NCI-H1092 treated with DMSO at 0.1 percent for 48 hours (cell line): ENCODE measurements at regions not wholly inside any gene's neighbourhood (a gene's known extent, or its start where the extent isn't known, plus 50 kb on each side); places are given as distances from the start of the nearest gene placed in this dataset.

ENCODE experiments used
- DNase-seq: peaks from one replicate; lab custom pipeline; 2025; lab: John Stamatoyannopoulos, UW

DNA sequence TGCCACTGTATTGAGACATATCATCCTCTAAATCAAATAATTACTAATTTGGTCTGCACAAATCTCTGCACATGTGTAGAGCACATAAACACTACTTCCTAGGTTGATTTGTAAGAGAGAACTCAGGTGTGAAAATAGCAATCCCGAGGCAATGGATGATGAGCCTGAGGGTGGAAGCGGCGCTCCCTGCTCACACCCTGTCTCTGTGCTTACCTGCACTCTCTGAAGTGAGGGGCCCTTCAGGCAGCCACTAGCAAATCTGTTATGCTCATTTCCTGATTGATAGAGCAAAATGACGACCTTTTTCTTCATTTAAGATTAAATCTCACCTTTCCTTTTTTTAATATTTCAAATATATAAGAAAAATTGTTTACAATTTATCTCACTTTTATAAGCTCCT, 1995.7 kb upstream of the AGA start:
- no peak for DNase-seq

DNA sequence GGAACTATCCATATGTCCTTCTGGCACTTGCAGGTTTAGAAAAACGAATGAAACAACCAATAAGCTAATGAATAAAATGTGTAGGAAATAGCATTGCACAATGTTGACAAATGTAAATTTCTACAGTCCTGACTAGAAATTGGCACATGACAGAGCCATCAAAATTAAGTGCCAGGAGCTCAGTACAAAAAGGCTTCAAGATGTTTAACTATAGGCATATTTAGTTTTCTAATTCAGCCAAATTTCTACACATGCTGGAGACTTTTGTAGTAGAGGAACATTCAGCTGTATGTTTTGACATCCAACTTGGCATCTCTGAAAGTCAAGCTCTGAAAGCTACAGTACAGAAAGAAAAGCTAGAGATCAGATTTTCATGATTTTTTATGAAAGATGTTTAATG, 1999.4 kb upstream of the AGA start:
- no peak for DNase-seq

DNA sequence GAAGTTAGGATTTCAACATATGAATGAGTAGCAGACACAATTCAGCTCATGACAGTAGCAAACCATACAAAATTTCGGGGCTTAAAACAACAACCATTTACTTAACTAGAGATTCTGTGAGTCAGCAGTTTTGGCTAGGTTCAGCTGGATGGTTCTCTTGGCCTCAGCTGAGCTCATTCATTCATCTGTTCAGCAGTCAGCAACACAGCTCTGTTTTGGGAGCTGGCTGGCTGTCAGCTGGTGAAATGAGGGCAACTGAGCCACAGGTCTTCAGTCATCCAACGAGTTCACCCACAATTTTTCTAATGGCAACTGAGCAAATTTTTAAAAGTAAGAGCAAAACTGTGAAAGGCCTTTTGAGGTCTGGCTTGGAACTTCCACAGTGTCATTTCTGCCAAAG, 2005.1 kb upstream of the AGA start:
- no peak for DNase-seq

DNA sequence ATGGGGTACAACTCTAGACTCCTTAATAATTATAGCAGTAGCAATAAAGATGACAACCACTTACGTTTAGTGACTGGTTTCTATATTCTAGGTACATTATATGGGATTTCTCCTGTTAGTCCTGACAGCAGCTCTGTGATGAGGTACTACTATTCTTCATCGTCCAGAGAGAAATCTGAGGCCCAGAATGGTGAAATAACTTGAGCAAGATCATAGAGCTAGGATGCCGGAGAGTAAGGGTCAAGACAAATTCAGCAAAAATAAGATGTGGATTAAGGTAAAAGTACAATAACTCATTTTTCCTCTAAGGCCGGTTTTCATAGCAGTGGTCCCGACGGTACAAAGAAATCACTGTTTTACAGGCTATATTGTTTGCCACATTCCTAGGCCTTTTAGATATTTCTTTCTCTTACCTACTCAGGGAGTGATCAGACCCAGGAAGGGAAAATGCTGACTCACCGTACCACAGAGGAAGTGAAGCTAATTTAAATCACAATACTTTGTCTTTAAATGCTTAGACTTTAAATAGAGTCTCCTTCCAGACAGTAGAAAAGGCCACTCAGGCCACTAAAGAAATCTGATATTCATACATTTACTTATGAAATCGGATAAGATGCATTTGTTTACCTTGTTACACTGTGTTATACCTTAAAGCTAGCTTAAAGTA, 2023.0 kb upstream of the AGA start:
- no peak for DNase-seq

DNA sequence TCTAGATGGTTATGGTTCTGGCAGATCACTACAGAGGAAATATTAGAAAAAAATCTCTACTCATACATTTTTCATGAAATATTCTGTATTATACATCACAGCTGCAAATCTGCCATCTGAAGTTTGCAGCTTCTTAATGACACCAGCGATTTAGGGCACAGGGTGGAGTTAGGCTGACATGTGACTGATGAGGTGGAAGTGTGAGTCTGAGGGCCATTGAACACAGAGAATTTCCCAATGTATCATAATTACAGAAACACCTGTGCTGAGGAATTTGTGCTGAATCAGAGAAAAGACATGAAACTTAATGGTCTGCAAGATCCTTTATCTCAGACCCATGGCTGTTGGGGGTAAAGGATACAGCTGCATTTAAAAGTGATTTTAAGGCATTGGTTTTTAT, 2025.6 kb upstream of the AGA start:
- DNase-seq = no peak

DNA sequence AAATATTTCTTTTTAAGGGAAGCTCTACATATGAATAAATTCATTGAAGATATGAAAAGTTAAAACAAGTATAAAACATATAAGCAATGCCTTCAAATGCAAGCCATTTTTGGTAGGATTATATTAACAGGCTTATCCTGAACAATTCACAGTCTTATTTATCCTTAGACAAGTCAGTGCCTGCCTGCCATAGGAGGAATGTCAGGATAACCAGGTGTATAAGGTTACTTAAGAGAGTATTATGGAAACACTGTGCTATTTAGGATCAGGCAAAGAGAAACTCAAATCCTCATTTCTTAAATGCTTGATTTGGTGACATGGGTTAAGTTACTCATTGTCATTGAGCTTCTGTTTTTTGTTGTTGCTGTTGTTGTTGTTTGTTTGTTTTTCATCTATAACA, 2029.9 kb upstream of the AGA start:
- no peak for DNase-seq

DNA sequence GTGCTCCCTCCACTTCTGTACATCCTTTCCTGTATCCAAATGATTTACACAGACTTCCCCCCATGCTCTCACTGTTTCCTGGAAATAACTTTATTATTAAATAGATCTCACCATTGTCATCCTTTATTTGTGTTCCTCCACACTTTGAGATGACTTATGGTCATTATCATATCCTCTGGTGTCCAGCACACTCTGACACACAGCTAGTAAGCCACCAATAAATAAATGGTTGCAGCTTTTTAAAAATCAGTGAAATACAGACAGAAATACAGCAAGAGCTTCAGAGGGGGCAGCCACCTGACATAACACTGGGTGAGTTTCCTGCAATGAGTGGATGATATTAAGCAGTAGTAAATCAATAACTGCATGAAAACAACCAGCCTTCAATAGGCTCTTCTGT, 2036.4 kb upstream of the AGA start:
- no peak for DNase-seq

DNA sequence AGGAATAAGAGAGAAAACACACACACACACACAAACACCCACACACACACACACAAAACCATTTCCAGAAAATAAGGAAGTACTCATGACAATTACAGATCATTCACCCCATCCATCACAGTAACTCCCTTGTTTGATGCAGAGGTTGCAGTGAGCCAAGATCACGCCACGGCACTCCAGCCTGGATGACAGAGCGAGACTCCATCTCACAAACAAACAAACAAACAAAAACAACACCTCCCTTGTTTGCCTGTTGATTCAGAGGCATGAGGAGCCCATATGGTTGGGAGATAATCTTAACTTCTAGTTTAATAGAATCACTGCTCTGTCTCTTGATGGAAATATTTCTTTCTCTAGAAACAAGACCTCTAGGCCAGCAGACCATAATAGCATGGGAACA, 2043.5 kb upstream of the AGA start:
- DNase-seq = no peak

DNA sequence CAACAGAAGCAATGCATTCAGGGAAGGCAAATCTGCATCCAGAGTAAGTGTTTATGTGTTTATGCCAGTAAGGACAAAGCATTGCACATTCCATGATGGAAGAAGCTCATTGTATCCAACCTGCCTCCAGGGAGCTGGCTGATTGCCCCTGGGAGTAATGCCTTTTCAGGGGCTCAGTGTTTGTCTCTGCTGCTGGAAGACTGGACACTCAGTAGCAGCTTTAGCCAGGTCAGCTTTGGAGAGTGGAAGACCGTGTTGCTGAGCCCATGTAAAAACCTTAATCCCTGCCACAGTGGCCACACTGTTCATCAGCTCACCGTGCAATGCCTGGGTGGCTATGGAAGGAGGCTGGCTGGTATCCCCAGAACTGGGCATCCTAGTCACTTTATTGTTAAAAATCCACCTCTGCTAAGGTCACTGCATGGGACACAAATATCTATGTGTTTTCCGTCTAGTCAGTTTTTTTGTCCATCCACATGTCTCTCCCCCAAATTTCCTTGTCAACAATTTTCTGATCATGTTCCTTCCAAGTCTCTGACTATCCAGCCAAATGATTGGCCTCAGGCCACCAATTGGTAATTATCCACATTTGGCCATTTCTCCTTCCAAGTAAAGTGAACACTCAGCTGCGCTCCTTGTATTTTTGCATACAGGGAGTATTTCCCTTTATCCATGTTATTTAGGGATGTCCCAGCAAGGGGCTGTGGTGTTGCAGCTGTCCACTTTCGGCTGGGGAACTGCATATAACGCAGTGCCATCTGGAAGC, 2044.5 kb upstream of the AGA start:
- no peak for DNase-seq

DNA sequence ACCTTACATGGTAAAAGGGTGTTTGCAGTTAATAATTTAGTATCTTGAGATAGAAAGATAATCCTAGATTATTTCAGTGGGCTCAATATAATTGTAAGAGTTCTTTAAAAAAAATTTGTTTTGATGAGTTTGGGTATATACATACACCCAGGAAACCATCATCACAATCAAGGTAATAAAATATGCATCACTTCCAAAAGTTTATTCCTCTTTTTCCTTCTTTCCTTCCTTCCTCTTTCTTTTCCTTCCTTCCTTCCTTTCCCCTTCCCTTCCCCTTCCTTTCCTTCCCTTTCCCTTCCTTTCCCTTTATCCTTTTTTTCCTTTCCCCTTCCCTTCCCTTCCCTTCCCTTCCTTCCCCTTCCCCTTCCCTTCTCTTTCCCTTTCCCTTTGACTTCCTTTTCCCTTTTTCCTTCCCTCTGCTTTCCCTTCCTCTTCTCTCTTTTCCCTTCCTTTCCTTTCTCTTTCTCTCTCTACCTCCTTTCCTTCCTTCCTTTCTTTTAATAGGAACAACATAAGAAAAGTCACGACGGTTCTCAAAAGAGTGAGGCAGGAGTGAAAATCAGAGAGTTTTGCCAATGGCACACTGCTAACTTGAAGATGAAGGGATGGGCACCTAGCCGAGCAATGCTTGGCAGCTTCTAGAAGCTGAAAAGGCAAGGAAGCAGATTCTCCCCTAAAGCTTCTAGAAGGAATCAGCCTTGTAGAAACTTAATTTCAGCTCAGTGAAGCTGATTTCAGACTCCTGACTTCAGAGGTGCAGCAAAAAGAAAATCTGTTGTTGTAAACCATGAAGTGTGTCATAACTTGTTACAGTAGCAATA, 2050.2 kb upstream of the AGA start:
- DNase-seq = no peak

DNA sequence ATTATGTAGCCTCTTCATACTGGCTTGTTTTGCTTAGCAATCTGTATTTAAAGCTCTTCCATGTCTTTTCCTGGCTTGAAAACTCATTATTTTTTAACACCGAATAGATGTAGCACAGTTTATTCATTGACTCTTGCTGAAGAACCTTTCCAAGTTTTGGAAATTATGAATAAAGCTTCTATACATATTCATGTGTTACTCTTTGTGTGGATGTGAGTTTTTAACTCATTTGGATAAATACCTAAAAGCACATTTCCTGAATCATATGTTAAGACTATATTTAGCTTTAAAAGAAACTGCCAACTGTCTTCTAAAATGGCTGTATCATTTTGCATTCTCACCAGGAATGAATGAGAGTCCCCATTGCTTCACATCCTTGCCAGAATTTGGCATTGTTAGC, 2061.7 kb upstream of the AGA start:
- DNase-seq = no peak

DNA sequence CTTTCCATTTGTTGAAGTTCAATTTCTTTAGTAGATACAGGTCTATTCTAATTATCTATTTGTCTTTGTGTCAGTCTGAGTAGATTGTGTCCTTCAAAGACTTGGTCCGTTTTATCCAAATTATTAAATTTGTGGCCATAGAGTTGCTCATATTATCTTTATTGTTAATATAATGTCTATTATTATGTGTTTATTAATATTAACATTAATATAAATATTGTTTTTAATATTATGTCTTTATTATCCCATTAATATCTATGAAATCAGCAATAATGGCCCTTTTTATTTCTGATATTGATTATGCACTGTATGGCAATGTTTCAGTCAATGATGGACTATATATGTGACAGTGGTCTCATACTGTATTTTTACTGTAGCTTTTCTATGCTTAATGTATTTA, 2067.3 kb upstream of the AGA start:
- no peak for DNase-seq

DNA sequence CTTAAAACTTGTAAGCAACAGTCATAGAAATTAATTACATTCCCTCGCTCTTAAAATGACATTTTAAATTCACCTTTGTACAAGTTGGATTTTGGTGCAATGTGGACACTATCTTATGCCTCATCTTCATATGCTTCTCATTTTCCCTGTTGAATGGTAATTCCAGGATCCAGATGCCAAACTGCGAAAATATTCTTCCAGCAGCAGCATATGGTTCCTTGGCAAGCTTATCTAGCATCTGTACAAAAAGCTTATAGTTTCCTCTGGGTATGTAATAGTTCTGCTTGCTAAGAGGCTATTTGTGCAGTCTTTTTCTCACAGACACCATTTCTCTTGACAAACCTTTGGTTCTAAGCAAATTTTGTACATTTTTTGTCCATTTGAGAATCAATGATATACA, 2079.7 kb upstream of the AGA start:
- no peak for DNase-seq

DNA sequence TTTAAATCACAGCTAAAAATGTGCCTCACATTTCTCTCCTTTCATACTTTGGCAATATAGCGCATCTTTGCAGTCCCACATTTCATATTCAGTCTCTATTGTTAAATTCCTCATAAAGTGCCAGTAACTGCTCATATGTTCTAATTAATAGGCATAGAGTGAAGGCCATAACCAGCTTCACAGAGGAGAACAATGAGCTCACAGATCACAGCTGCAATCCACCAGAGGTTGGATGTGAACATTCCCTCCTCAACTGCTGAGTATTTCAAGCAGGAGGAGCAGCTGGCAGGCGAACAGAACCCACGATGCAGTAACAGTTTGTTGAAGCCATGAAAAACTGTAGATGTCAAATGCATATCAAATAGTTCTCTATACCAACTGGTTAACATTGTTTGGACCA, 2088.7 kb upstream of the AGA start:
- DNase-seq = no peak

DNA sequence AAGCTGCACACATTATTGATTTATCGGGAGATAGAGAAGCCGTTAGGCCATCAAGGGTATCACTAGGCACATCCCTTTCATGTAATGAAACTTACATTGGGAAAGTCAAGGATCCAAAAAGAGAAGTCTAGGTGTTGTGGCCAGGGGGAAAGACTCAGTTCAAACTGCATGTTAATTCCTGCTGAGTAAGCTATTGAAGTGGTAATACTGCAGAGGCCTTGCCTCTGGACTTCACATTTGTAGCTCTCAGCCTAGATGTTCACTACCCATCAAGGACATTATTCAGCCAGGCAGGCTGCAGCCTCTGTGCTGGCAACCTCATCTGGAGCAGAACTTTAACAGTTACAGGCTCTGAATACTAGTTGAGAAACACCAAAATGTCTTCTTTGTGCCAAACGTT, 2094.5 kb upstream of the AGA start:
- no peak for DNase-seq

DNA sequence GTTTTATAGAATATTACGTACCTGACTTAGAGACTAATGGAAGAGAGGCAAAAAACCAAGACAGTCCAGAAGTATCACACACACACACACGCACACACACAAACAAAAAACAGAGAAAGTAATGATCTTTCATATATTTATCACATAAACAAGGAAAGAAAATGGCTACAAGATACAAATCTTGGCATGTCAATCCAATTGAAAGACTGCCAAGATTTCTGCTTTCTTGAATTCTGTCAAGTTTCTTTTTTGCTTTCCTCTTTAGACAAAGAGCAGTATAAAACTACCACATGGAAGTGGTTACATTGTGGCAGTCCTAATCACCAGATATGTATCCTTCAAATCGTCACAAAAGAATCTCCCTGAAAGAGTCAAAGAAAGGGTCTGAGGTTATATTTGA, 2097.4 kb upstream of the AGA start:
- DNase-seq = no peak

DNA sequence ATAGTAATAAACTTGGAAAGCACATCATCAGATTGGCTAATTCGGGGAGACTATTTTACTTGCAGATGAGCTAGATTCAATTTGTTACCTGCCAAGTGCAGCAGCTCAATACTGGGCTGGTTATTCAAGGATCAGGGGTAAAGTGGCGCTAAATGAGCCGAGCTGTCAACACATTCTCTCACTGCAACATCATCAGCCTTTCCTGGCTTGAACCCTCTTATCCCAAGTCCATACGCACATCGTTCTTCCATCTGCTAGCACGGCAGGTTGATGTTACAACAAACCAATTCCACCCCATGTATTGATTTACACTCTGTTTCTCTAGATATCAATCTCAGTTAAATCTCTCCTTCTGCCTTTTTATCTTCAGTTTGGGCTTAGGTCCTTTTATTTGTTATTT, 2101.5 kb upstream of the AGA start:
- no peak for DNase-seq

DNA sequence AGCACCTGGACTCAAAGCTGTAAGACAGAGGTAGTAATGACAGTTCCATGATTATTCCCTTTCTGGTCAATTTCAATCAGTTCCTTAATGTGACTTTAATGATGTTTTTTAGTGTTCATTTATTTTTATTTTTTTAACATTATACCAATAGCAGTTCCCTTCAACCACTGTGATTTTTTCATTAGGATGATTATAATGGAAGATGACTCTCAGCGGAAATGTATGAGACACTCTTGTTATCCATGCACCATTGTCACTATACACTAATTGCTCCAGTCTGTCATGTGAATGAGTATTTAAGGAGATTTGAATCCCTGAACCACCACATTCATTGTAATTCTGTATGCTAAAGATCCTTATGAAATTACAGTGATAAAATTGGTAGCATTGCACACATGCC, 2102.3 kb upstream of the AGA start:
- no peak for DNase-seq

DNA sequence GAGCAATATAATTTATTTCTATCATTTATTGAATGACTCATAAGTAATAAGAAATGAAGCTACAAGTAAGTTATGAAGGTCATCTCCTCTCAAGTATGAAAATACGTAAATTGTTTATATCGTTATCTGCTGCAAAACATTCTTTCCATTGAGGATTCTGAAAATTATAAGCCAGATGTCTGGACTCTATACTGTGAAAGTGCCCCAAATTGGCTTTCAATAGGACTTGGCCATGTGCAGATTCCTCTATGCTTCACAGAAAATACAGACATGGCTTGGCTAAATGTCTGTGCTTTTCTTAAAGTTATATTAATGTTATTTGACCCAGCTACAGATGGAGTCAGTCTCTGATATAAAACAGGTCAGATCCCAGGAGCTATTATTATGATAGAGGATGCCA, 2109.9 kb upstream of the AGA start:
- DNase-seq = no peak

DNA sequence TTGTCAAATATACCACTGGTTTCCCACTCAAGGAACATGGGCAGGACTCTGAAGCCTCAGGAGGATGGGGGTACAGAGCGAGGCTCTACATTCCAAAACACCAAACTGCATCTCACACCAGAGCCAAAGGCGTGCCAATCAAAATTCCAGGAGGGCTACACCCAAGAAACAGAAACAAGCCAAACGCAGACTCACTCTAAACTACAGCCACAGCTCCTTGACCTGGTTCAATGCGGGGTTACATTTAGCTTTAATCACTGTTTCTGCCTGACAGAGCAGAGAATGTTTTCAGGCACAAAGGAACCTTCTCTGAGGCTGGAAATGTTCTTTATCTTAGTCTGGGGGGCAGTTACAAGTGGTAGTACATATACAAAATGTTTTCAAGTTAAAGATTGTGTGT, 2121.5 kb upstream of the AGA start:
- no peak for DNase-seq

DNA sequence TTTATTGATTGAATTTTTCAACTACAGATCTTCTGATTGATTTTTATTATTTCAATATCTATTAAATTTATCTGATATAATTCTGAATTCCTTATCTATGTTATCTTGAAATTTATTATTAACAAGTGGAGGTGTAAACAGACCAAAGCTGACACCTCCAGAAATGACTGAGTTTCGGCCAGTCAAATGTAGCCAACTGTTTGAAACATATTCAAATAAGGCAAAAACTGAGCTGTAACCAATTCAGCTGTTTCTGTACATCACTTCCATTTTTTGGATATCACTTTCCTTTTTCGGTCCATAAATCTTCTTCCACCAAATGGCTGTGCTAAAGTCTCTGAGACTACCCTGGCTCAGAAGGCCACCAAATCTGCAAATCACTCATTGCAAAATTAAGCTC, 2127.3 kb upstream of the AGA start:
- no peak for DNase-seq

DNA sequence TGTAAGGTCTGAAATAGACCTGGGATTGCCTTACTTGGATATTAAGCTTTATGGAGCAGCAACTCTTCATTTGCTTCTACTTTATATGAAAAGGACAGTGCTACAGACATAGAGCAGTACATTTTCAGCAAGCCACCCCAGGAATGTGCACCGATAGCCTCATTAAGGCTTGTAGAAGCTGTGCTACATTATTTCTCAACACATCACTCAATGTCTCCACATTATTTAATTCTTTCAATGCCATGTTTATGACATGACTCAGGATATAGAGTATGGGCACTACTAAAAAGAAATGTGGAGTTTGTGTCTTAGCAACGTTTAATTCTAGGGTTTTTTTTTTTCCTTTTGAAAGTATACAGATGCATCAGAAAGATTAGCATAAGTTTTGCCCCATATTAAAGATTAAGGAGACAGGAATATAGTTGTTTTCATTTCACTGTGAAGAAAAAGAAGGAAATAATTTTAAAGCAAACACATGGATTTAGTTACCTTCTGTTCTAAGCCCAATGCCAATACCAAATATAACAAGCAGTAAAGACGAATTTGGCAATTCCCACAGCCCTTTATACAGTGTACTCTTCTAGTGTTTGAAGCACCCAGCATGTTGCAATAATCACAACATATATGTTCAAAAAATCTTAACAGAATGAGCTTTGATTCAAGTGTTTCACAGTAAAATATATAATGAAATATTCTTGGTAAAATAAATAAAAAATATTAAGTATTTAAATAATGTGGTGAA, 2140.1 kb upstream of the AGA start:
- DNase-seq = no peak

DNA sequence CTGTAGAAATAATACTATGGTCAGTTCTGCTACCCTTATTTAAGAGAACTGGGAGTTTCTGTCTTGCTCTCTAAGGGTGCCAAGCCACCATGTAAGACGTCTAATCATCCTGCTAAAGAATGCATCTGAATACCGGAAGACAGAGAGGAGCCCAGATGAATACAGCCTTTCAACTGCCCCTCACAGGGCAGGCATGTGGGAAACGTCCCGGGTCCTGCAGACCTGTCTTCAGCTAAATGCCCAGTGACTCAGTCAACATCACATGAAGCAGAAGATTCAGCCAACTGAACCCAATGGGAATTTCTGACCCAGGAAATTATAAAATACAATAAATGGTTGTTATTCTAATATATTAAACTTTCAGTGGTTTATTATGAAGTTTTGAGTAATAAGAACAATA, 2141.0 kb upstream of the AGA start:
- DNase-seq = no peak
